ENCODE measurements at regions not wholly inside any gene's neighbourhood (a gene's known extent, or its start where the extent isn't known, plus 50 kb on each side); places are given as distances from the start of the nearest gene placed in this dataset.

DNA sequence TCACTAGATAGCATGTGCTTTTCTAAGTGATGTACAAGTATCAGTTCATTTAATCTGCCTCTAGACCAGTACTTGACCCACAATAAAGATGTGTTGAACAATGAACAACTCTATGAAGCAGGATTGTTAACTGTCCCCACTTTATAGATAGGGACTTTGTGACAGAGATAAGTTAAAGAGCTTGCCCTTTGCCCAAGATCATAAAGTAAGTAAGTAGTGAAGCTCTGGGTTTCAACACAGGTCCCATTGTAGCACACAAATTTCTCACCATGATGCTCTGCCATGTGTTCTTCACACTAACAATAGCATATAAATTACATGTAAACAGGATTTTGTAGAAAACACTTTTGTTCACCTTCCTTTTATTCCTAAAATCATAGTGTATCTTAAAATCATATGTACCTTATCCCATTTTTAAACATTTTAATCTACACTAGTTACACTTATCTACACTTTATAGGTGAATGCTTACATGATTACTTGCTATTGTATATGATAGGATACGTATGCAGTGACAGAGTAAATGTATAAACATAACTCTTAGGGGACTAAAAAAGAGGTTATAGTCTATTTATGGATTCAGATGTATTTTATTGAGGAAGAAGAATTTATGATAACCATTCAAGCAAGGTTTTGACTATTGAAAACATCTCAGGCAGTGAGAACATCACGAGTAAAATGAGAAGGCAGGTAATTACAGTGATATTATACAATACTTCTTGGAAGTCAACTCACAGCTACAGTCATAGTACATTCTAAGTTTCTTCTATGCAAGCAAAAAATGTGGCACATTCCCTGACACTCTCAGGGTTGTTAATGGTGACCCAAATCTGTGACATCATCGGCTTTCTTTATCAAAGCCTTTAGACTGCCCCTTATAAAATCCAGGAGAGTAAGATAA lies 2275.1 kb downstream of the PCDH7 start:
- TF ChIP-seq, protein P1, sequence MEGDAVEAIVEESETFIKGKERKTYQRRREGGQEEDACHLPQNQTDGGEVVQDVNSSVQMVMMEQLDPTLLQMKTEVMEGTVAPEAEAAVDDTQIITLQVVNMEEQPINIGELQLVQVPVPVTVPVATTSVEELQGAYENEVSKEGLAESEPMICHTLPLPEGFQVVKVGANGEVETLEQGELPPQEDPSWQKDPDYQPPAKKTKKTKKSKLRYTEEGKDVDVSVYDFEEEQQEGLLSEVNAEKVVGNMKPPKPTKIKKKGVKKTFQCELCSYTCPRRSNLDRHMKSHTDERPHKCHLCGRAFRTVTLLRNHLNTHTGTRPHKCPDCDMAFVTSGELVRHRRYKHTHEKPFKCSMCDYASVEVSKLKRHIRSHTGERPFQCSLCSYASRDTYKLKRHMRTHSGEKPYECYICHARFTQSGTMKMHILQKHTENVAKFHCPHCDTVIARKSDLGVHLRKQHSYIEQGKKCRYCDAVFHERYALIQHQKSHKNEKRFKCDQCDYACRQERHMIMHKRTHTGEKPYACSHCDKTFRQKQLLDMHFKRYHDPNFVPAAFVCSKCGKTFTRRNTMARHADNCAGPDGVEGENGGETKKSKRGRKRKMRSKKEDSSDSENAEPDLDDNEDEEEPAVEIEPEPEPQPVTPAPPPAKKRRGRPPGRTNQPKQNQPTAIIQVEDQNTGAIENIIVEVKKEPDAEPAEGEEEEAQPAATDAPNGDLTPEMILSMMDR (IDR thresholded peaks at IDR 0.05; ENCODE audit: low read length) = no peak
- TF ChIP-seq EZH2 (IDR thresholded peaks at IDR 0.05; ENCODE audit: borderline replicate concordance, low read length) = no peak

Measured in OCI-LY1 (cell line).